Adrenal gland (tissue), 5 donors: ENCODE measurements at regions not wholly inside any gene's neighbourhood (a gene's known extent, or its start where the extent isn't known, plus 50 kb on each side); places are given as distances from the start of the nearest gene placed in this dataset.

Experiments
- POLR2A ChIP-seq, 2 donors: fragments of 450-650 bp; IDR thresholded peaks; one replicate each; pipeline ENCODE4 v1.6.1; 2017; ENCODE audit warnings: antibody characterized with exemption in 2 of 2, mild to moderate bottlenecking in 2 of 2, moderate library complexity in 1 of 2
- TF ChIP-seq, protein P1 (sequence below), 6 experiments: fragments of 450-650 bp in 4 of 6; fragments of 200-600 bp in 2 of 6; sonication (generic) in 1 of 6; IDR thresholded peaks; 1 replicate in 5 of 6; 2 replicates in 1 of 6; pipeline versions ENCODE4 v1.5.1 to v1.8.0; 2016 to 2021; ENCODE audit warnings: antibody characterized with exemption in 6 of 6, mild to moderate bottlenecking in 2 of 6, moderate library complexity in 1 of 6
- donor health status: DM: no; HTN: no; CAD: no.

- TF ChIP-seq, protein P1, sequence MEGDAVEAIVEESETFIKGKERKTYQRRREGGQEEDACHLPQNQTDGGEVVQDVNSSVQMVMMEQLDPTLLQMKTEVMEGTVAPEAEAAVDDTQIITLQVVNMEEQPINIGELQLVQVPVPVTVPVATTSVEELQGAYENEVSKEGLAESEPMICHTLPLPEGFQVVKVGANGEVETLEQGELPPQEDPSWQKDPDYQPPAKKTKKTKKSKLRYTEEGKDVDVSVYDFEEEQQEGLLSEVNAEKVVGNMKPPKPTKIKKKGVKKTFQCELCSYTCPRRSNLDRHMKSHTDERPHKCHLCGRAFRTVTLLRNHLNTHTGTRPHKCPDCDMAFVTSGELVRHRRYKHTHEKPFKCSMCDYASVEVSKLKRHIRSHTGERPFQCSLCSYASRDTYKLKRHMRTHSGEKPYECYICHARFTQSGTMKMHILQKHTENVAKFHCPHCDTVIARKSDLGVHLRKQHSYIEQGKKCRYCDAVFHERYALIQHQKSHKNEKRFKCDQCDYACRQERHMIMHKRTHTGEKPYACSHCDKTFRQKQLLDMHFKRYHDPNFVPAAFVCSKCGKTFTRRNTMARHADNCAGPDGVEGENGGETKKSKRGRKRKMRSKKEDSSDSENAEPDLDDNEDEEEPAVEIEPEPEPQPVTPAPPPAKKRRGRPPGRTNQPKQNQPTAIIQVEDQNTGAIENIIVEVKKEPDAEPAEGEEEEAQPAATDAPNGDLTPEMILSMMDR (IDR thresholded peaks at IDR 0.05) = no peak
- no peak for TF ChIP-seq POLR2A (IDR thresholded peaks at IDR 0.05)
These were observed 698.6 kb downstream of the SH3BGRL start for GRCh38 chrX:81900522-81900921.
